IPS-18a (cell line): ENCODE measurements at regions not wholly inside any gene's neighbourhood (a gene's known extent, or its start where the extent isn't known, plus 50 kb on each side); places are given as distances from the start of the nearest gene placed in this dataset.
"Not testable (repeated sequence)": the region's sequence is repeated elsewhere in the genome, so short reads cannot be mapped to it uniquely, and the experiment has no call there.

Source experiments
- H3K27ac ChIP-seq: one replicate; pipeline ENCODE4 v1.5.1; 2013; ENCODE audit warnings: low read length
- H3K27me3 ChIP-seq: one replicate; pipeline ENCODE4 v1.6.1; 2013; ENCODE audit warnings: mild to moderate bottlenecking, low read length; ENCODE audit not compliant: control insufficient read depth, insufficient read depth
- H3K36me3 ChIP-seq: one replicate; pipeline ENCODE4 v1.6.1; 2013; ENCODE audit warnings: low read depth, low read length; ENCODE audit not compliant: control insufficient read depth
- H3K4me1 ChIP-seq: one replicate; pipeline ENCODE4 v1.6.1; 2013; ENCODE audit warnings: low read depth, low read length; ENCODE audit not compliant: control insufficient read depth
- H3K4me3 ChIP-seq: one replicate; pipeline ENCODE4 v1.5.1; 2013; ENCODE audit warnings: low read length
- H3K9ac ChIP-seq: one replicate; pipeline ENCODE4 v1.6.1; 2013; ENCODE audit warnings: mild to moderate bottlenecking, low read length, moderate library complexity
- H3K9me3 ChIP-seq: one replicate; pipeline ENCODE4 v1.6.1; 2013; ENCODE audit warnings: low read depth, low read length; ENCODE audit not compliant: control insufficient read depth

- Histone ChIP-seq H3K4me3 (no peak overlapping the region), H3K27ac (no peak overlapping the region), H3K27me3 (no peaks in the 10 kb centered on the region), H3K36me3 (no peaks in the 10 kb centered on the region), H3K4me1 (peaks cover 4% of the 10 kb centered on the region), H3K9ac (no peak overlapping the region), H3K9me3 (no peaks in the 10 kb centered on the region)
These were observed 207.1 kb upstream of the SPOPL start for GRCh38 chr2:138294451-138294850.

DNA sequence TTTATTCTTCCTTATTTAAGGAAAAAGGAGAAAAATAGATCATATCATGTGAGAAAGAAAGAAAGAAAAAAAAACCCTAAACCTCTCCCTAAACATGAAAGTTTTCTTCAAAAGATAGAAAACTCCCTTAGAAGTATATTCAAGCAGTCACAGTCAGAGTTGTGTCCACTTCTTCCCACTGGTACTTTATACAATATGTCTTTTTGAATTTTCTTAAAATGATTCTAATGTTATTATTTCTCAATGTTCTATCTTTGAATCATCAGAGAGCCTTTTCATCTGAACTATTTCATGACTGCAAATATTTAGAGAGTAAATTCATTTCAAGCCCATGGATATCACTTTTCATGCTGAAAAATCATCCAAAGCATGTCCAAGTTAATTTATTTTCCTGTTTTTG is 205.2 kb upstream of the SPOPL start:
- H3K9me3 ChIP-seq, result no peaks in the 10 kb centered on the region
- H3K27ac ChIP-seq, result no peak overlapping the region
- H3K4me3 ChIP-seq, result no peak overlapping the region
- H3K27me3 ChIP-seq, result no peaks in the 10 kb centered on the region
- H3K4me1 ChIP-seq, result peaks cover 4% of the 10 kb centered on the region
- H3K9ac ChIP-seq, result no peak overlapping the region
- H3K36me3 ChIP-seq, result no peaks in the 10 kb centered on the region

DNA sequence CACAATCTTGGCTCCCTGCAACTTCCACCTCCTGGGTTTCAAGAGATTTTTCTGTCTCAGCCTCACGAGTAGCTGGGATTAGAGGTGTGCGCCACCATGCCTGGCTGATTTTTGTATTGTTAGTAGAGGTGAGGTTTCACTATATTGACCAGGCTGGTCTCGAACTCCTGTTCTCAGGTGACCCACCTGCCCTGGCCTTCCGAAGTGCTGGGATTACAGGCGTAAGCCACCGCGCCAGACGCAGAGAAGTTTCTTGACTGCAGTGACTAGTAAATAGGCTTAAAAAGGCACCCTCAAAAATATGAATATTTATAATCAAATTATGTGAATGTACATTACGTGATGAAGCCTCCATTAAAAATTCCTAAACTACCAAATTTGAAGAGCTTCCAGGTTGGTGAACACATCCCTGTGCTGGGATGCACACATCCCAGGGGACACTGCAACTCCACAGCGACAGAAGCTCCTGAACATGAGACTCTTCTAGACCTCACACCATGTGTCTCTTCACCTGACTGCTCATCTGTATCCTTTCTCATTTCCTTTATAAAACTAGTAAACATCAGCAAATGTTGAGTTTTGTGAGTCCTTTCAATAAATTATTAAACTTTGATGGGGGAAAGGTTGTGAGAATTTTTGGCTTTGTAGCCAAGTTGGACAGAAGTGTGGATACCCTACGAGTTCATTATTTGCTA is 203.3 kb upstream of the SPOPL start:
- no peak overlapping the region for H3K9ac ChIP-seq
- no peak overlapping the region for H3K4me3 ChIP-seq
- no peaks in the 10 kb centered on the region for H3K9me3 ChIP-seq
- no peaks in the 10 kb centered on the region for H3K4me1 ChIP-seq
- H3K27ac ChIP-seq, result no peak overlapping the region
- no peaks in the 10 kb centered on the region for H3K36me3 ChIP-seq
- no peaks in the 10 kb centered on the region for H3K27me3 ChIP-seq

DNA sequence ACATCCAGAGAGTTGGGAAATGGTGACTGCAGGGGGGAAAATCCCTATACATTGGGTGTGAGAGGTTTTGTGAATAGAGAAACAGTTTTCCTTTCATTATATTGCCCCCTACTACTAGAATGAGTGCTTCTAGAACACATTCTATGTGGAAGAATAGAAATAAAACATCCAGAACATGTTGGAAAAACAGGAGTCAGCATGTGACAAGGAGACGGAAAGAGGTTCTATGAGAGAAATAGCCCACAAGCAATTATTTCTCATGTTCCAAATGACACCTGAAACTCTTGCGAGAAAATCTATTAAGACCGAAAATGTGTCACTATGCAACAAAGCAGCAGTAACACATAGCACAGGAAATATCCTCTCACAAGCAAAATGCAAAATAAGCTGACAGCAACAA is 202.7 kb upstream of the SPOPL start:
- H3K4me1 ChIP-seq, result no peaks in the 10 kb centered on the region
- no peaks in the 10 kb centered on the region for H3K9me3 ChIP-seq
- no peak overlapping the region for H3K27ac ChIP-seq
- no peak overlapping the region for H3K4me3 ChIP-seq
- H3K36me3 ChIP-seq, result no peaks in the 10 kb centered on the region
- H3K9ac ChIP-seq, result no peak overlapping the region
- H3K27me3 ChIP-seq, result no peaks in the 10 kb centered on the region

DNA sequence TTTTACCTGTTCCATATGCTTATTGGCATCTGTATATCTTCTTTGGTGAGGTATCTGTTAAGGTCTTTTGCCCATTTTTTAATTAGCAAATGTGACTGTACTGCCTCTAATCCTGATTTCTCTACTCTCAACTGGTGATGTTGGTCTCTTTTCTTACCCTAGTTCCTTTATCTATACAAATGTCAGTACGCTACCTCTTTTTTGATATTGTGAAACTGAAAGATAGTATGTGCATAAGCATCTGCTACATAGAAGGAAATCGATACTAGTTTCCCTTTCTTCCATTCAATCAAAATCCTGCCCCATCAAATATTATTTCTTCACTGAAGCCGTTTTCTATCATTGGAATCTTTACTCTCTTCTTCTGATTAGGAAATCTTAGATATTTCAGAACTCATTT is 194.9 kb upstream of the SPOPL start:
- Histone ChIP-seq H3K4me1 (no peaks in the 10 kb centered on the region), H3K9ac (no peak overlapping the region), H3K27me3 (no peaks in the 10 kb centered on the region), H3K9me3 (no peaks in the 10 kb centered on the region), H3K27ac (no peak overlapping the region), H3K36me3 (no peaks in the 10 kb centered on the region), H3K4me3 (no peak overlapping the region)

DNA sequence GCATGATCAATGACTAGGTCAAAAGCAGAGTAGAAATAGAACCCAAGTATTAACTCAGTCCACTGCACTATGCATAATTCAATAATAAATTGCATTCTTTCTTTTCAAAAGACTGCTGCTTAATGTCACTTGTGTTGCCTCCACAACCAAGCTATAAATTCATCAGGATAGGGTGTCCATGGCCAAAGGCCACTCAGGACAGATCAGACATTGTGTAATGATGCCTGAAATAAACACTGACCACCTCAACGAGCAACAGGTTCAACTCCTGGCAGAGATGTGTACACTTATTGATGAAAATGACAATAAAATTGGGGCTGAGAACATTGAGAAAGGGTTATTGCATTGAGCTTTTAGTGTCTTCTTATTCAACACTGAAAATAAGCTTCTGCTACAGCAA is 194.5 kb upstream of the SPOPL start:
- H3K9ac ChIP-seq, result no peak overlapping the region
- H3K9me3 ChIP-seq, result no peaks in the 10 kb centered on the region
- H3K4me3 ChIP-seq, result no peak overlapping the region
- H3K27ac ChIP-seq, result no peak overlapping the region
- no peaks in the 10 kb centered on the region for H3K27me3 ChIP-seq
- no peaks in the 10 kb centered on the region for H3K36me3 ChIP-seq
- H3K4me1 ChIP-seq, result no peaks in the 10 kb centered on the region

DNA sequence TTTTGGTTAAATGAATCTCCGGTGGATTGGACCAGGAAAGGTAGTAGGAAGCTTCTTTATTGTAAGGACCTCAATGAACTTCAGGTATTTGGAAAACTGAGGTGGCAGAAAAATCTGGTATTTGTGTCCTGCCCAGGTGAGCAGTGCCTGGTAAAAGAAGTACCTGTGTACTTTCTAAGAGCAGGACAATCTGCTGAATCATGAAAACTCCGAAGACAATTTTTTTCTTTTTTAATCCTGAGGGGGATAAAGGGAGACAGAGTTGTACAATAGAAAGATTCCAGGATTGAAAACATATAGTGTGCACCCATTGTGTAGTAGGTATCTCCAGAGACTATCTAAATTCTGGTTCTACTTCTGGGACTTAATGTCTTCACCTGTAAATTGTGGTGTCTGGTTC is 191.8 kb upstream of the SPOPL start:
- H3K9ac ChIP-seq, result no peak overlapping the region
- H3K27me3 ChIP-seq, result no peaks in the 10 kb centered on the region
- H3K27ac ChIP-seq, result no peak overlapping the region
- no peaks in the 10 kb centered on the region for H3K9me3 ChIP-seq
- no peaks in the 10 kb centered on the region for H3K4me1 ChIP-seq
- no peak overlapping the region for H3K4me3 ChIP-seq
- no peaks in the 10 kb centered on the region for H3K36me3 ChIP-seq

GRCh38 chr2:138312061-138312460 is 189.5 kb upstream of the SPOPL start:
- Histone ChIP-seq H3K9me3 (no peaks in the 10 kb centered on the region), H3K27ac (no peak overlapping the region), H3K36me3 (no peaks in the 10 kb centered on the region), H3K9ac (no peak overlapping the region), H3K4me3 (no peak overlapping the region), H3K27me3 (no peaks in the 10 kb centered on the region), H3K4me1 (no peaks in the 10 kb centered on the region)

GRCh38 chr2:138315619-138316018 is 186.0 kb upstream of the SPOPL start:
- H3K9ac ChIP-seq, H3K27ac ChIP-seq, H3K4me1 ChIP-seq, H3K4me3 ChIP-seq, H3K36me3 ChIP-seq, H3K27me3 ChIP-seq, H3K9me3 ChIP-seq: not testable (repeated sequence)

GRCh38 chr2:138319616-138320015 is 182.0 kb upstream of the SPOPL start:
- peaks cover 5% of the 10 kb centered on the region for H3K4me1 ChIP-seq
- no peaks in the 10 kb centered on the region for H3K9me3 ChIP-seq
- H3K27ac ChIP-seq, result no peak overlapping the region
- H3K27me3 ChIP-seq, result no peaks in the 10 kb centered on the region
- no peaks in the 10 kb centered on the region for H3K36me3 ChIP-seq
- no peak overlapping the region for H3K4me3 ChIP-seq
- H3K9ac ChIP-seq, result no peak overlapping the region

DNA sequence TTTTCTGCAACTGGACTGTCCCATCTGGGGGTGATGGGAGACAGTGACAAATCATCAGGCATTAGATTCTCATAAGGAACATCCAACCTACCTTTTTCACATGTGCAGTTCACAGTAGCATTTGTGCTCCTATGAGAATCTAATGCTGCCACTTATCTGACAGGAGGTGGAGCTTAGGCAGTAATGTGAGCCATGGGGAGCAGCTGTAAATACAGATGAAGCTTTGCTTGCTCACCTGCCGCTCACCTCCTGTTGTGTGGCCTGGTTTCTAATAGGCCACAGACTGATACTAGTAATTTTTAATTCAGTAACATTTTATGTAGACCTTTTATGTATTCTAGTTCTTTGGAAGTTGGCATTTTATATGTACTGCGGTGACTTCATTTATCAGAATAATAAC is 180.1 kb upstream of the SPOPL start:
- Histone ChIP-seq H3K27ac (no peak overlapping the region), H3K9me3 (no peaks in the 10 kb centered on the region), H3K36me3 (no peaks in the 10 kb centered on the region), H3K9ac (no peak overlapping the region), H3K4me1 (peaks cover 5% of the 10 kb centered on the region), H3K4me3 (no peak overlapping the region), H3K27me3 (no peaks in the 10 kb centered on the region)

DNA sequence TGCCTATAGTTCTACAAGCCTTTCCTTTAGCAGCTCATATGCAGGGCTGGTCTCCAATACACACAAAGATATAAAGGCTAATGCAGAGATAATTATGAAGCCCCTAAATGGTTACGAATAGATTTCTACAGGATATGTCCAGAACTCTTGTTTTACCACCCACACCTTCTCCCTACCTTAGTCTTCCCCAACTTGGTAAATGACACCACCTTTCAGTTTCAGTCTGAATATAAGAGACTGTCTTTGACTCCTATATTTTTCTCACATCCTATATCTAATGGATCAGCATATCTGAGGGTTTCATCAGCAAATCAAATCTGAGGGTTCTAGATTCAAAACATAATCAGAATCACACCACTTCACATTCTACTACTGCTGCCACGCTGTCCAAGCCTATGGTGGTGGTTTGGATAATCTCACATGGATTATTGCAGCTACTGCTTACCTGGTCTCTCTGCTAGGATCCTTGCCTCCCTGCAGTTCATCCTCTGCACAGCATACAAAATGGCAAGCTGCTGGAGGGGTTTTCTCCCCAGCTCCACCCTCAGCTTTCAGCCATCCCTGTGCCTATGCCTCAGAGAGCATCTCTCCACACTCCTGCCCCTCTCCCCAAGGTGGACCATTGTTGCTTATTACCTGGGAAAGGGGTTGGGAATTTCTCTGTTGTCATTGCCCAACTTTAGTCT is 178.0 kb upstream of the SPOPL start:
- H3K9ac ChIP-seq, result no peak overlapping the region
- H3K4me3 ChIP-seq, result no peak overlapping the region
- H3K27me3 ChIP-seq, result no peaks in the 10 kb centered on the region
- H3K27ac ChIP-seq, result no peak overlapping the region
- no peaks in the 10 kb centered on the region for H3K9me3 ChIP-seq
- no peaks in the 10 kb centered on the region for H3K36me3 ChIP-seq
- H3K4me1 ChIP-seq, result peaks cover 5% of the 10 kb centered on the region
